ENCODE measurements at regions not wholly inside any gene's neighbourhood (a gene's known extent, or its start where the extent isn't known, plus 50 kb on each side); places are given as distances from the start of the nearest gene placed in this dataset.

DNA sequence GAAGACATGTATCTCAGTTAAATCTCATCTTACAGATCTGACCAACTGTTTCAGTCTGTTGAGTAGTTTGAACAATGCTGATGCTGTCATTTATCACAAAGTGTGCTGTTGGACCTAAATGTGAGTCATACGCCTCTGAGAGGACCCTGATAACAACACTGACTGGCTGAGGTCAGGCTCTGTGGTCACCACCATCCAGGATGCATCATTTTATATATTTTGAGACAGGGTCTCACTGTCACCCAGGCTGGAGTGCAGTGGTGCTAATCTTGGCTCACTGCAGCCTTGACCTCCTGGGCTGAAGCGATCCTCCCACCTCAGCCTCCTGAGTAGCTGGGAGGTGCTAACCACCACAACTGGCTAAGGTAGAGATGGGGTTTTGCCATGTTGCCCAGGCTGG lies 181.0 kb upstream of the RGS6 start:
- TF ChIP-seq, protein P1, sequence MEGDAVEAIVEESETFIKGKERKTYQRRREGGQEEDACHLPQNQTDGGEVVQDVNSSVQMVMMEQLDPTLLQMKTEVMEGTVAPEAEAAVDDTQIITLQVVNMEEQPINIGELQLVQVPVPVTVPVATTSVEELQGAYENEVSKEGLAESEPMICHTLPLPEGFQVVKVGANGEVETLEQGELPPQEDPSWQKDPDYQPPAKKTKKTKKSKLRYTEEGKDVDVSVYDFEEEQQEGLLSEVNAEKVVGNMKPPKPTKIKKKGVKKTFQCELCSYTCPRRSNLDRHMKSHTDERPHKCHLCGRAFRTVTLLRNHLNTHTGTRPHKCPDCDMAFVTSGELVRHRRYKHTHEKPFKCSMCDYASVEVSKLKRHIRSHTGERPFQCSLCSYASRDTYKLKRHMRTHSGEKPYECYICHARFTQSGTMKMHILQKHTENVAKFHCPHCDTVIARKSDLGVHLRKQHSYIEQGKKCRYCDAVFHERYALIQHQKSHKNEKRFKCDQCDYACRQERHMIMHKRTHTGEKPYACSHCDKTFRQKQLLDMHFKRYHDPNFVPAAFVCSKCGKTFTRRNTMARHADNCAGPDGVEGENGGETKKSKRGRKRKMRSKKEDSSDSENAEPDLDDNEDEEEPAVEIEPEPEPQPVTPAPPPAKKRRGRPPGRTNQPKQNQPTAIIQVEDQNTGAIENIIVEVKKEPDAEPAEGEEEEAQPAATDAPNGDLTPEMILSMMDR (IDR thresholded peaks at IDR 0.05): no peak
- no peak for TF ChIP-seq POLR2A (IDR thresholded peaks at IDR 0.05)

Data from uterus (tissue), 2 donors.